ENCODE measurements at regions not wholly inside any gene's neighbourhood (a gene's known extent, or its start where the extent isn't known, plus 50 kb on each side); places are given as distances from the start of the nearest gene placed in this dataset.
"Not testable (repeated sequence)": the region's sequence is repeated elsewhere in the genome, so short reads cannot be mapped to it uniquely, and the experiment has no call there.

- no peak for DNase-seq
These were observed 133.1 kb upstream of the NFIA start for GRCh38 chr1:60949154-60949825.

- DNase-seq: no peak
These were observed 133.9 kb upstream of the NFIA start for GRCh38 chr1:60948486-60948885.

- no peak for DNase-seq
These were observed 135.0 kb upstream of the NFIA start for GRCh38 chr1:60947367-60947766.

- no peak for DNase-seq
These were observed 139.3 kb upstream of the NFIA start for GRCh38 chr1:60942896-60943638.

GRCh38 chr1:60942291-60942690 lies 140.1 kb upstream of the NFIA start:
- DNase-seq: no peak

- not testable (repeated sequence) for DNase-seq
These were observed 141.7 kb upstream of the NFIA start for GRCh38 chr1:60940685-60941084.

- DNase-seq: no peak
These were observed 144.6 kb upstream of the NFIA start for GRCh38 chr1:60937720-60938119.

- no peak for DNase-seq
These were observed 145.6 kb upstream of the NFIA start for GRCh38 chr1:60936591-60937342.

GRCh38 chr1:60936163-60936562 lies 146.2 kb upstream of the NFIA start:
- DNase-seq: no peak

GRCh38 chr1:60935599-60936110 lies 146.7 kb upstream of the NFIA start:
- no peak for DNase-seq

- DNase-seq: no peak
These were observed 152.2 kb upstream of the NFIA start for GRCh38 chr1:60930130-60930529.

- DNase-seq: peak; percentile 28
These were observed 157.2 kb upstream of the NFIA start for GRCh38 chr1:60924964-60925798.

GRCh38 chr1:60924165-60924564 lies 158.2 kb upstream of the NFIA start:
- no peak for DNase-seq

GRCh38 chr1:60923389-60924087 lies 158.8 kb upstream of the NFIA start:
- DNase-seq: peak; percentile 29

- no peak for DNase-seq
These were observed 160.1 kb upstream of the NFIA start for GRCh38 chr1:60922304-60922703.

GRCh38 chr1:60921175-60921574 lies 161.2 kb upstream of the NFIA start:
- no peak for DNase-seq

GRCh38 chr1:60920561-60920960 lies 161.8 kb upstream of the NFIA start:
- no peak for DNase-seq

- DNase-seq: no peak
These were observed 163.5 kb upstream of the NFIA start for GRCh38 chr1:60918867-60919266.

- DNase-seq: no peak
These were observed 165.5 kb upstream of the NFIA start for GRCh38 chr1:60916906-60917305.

- DNase-seq: no peak
These were observed 166.2 kb upstream of the NFIA start for GRCh38 chr1:60916199-60916598.

GRCh38 chr1:60915441-60915840 lies 166.9 kb upstream of the NFIA start:
- no peak for DNase-seq

- no peak for DNase-seq
These were observed 167.4 kb upstream of the NFIA start for GRCh38 chr1:60914982-60915381.

Measured in NCI-H1694 (cell line).